ENCODE measurements at regions not wholly inside any gene's neighbourhood (a gene's known extent, or its start where the extent isn't known, plus 50 kb on each side); places are given as distances from the start of the nearest gene placed in this dataset.

DNA sequence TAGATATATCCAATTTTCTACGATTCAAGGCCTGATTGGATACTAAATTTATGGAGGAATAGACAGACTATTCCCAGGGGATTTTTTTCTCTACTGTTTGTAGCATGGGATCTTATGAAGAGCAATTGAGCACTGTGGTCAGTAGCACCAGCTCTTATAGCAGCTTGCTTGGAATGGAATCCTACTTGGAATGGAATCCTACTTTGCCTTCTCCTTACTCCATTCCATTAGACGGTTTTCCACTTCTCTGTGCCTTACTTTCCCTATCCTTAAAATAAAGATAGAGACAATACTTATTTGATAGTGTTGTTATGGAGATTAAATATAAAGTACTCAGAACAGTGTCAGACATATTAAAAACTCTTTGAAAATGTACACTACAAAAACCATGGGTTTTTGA, 133.5 kb downstream of the BTC start:
- no peak overlapping the region for H3K4me3 ChIP-seq (ENCODE audit: low read depth, low read length)
- TF ChIP-seq, protein P1, sequence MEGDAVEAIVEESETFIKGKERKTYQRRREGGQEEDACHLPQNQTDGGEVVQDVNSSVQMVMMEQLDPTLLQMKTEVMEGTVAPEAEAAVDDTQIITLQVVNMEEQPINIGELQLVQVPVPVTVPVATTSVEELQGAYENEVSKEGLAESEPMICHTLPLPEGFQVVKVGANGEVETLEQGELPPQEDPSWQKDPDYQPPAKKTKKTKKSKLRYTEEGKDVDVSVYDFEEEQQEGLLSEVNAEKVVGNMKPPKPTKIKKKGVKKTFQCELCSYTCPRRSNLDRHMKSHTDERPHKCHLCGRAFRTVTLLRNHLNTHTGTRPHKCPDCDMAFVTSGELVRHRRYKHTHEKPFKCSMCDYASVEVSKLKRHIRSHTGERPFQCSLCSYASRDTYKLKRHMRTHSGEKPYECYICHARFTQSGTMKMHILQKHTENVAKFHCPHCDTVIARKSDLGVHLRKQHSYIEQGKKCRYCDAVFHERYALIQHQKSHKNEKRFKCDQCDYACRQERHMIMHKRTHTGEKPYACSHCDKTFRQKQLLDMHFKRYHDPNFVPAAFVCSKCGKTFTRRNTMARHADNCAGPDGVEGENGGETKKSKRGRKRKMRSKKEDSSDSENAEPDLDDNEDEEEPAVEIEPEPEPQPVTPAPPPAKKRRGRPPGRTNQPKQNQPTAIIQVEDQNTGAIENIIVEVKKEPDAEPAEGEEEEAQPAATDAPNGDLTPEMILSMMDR (IDR thresholded peaks at IDR 0.05; ENCODE audit: low read depth, low read length, missing control alignments), result no peak
- DNase-seq (ENCODE audit: low read depth), result no peak

DNA sequence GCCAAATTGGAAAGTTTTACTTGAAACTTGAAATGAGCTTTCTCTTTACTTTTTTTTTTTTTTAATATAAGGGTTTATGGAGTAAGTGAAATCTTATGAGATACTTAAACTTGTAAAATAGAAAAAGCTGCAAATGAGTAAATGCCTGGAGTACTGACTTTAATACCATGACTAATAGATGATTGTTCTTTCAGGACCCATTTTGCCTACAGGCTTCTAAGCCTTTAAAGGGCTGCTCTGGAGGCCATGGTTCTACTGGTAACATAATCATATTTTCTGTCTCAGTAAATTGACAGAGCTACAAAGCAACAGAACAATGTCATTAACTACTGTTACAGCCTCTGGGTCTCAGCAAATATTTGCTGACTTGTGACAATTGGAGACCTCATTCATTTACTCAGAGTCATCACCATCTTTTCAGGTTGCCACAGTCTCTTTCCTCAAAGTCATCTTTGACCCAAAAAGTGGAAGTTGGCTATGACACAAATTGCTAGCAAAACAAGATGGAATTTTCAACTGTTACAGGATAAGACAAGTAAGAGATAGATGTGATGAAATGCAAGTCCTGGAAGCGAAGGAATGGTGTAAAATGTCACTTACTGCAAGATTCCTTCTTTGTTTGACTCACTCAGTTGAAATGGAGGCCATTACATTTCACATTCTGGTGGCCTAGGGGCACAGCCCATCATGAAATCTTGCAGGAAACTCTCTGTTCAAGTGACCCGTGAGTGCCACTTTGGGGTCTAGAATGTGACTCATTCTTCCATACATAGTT, 132.7 kb downstream of the BTC start:
- no peak for DNase-seq (ENCODE audit: low read depth)
- TF ChIP-seq, protein P1 (IDR thresholded peaks at IDR 0.05; ENCODE audit: low read depth, low read length, missing control alignments), result no peak
- H3K4me3 ChIP-seq (ENCODE audit: low read depth, low read length), result no peak overlapping the region

DNA sequence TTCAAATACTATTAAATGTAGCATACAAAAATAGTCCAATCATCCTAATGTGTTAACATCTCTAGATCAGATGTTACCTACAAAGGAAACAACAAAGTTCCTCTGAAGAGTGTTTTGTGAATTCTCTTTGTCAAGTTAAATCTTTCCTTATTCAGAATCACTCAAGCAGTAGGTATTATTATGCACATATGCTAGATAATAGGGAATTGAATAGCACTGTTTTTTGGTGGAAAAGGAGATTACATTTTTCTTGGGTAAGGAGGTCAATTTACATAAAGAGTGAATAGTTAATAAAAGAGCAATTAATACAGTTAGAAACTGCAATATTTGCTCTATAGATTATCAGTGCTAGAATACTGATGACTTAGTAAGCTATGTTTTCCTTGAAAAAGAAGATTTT, 130.7 kb downstream of the BTC start:
- TF ChIP-seq, protein P1 (IDR thresholded peaks at IDR 0.05; ENCODE audit: low read depth, low read length, missing control alignments), result no peak
- H3K4me3 ChIP-seq (ENCODE audit: low read depth, low read length), result no peak overlapping the region
- DNase-seq (ENCODE audit: low read depth), result no peak

DNA sequence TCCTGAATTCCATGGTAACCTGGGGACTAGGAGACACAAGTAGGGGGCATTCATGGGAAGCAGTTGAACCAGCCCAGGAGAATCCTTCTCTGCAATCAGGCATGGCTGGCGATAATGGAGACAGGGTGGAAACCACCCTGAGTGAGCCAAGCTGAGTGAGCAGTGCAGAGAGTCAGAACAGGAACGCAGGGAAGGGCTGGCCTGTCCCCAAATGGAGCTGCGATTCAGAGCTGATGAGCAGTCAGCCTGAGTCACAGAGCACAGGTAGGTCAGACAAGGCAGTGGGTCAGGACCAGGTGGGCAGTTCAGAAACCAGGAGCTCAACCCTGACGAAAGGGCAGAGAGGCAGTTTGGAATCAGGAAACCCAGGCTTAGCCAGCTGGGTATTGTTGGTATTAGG, 129.0 kb downstream of the BTC start:
- no peak overlapping the region for H3K4me3 ChIP-seq (ENCODE audit: low read depth, low read length)
- DNase-seq (ENCODE audit: low read depth), result no peak
- TF ChIP-seq, protein P1 (IDR thresholded peaks at IDR 0.05; ENCODE audit: low read depth, low read length, missing control alignments), result no peak

DNA sequence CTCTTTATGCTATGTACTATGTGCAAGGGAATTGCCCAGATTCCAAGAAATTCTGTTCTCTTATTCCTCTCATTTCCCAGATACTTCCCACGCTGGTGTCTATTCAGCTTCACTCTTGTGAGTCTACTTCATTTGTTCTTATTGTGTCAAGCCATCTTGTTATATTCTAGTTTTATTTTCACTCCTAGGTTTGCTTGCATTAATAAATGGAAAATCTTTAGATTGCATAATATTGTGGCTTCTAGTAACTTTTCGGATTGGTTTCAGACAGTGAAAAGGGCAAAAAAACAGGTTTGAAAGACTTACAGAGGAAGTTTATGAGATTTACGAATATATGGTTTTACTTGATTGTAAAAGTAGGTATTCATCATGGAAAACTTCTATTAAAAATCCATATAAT, 128.4 kb downstream of the BTC start:
- no peak overlapping the region for H3K4me3 ChIP-seq (ENCODE audit: low read depth, low read length)
- TF ChIP-seq, protein P1 (IDR thresholded peaks at IDR 0.05; ENCODE audit: low read depth, low read length, missing control alignments), result no peak
- DNase-seq (ENCODE audit: low read depth), result no peak

DNA sequence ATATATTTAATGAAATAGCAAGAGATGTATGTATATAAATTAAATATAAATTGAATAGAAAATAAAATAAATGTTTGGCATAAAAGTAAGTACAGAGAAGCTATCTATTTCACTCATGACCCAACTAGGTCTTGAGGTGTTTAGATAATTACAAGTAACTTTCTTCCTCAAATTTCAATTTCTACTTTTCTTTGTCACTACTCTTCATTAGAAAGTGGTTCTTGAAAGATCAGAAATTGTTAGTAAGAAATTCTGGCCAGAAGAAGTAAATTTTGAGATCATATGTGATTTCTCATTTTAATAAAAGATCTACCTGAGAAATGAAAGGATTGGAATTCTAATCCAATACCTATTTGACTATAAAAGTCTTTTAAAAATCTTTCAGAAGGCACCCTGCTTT, 126.9 kb downstream of the BTC start:
- DNase-seq (ENCODE audit: low read depth), result no peak
- TF ChIP-seq, protein P1 (IDR thresholded peaks at IDR 0.05; ENCODE audit: low read depth, low read length, missing control alignments), result no peak
- no peak overlapping the region for H3K4me3 ChIP-seq (ENCODE audit: low read depth, low read length)

DNA sequence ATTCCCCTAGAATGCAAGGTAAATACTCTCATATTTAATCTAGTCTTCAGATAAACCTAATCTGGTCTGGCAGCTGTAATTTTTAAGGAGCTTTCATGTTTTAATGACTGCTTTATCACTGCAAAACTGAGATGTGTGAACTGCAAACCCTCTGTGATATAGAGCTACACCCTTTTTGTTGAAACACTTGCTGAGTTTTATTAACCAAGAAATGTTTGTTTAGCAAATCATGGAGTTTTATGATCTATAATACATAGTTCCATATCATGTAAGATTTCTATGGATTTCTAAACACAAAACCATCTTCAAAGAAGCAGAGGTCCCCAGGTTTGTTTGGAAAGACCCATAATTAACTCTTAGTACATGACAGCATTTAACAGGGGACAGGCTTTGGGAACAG, 126.4 kb downstream of the BTC start:
- no peak for DNase-seq (ENCODE audit: low read depth)
- TF ChIP-seq, protein P1 (IDR thresholded peaks at IDR 0.05; ENCODE audit: low read depth, low read length, missing control alignments), result no peak
- no peak overlapping the region for H3K4me3 ChIP-seq (ENCODE audit: low read depth, low read length)
